Right cardiac atrium (tissue), 5 donors: ENCODE measurements at regions not wholly inside any gene's neighbourhood (a gene's known extent, or its start where the extent isn't known, plus 50 kb on each side); places are given as distances from the start of the nearest gene placed in this dataset.
A peak's percentile ranks its signal among the peaks of the same experiment; 100 is the strongest.

Experiments
- ATAC-seq, 2 donors: fragments of 200-7000 bp; cut with Tn5 transposase; one replicate each; pipeline versions ENCODE4 v1.8.0 to v1.9.1; 2020; ENCODE audit warnings: moderate library complexity in 2 of 2, mild to moderate bottlenecking in 1 of 2
- DNase-seq, 3 donors: peaks; one replicate each; pipeline ENCODE4 v3.0.0-alpha.2; 2020
- H3K27ac ChIP-seq: one replicate; pipeline ENCODE4 v1.5.1; 2013; ENCODE audit warnings: mild to moderate bottlenecking, low read length, control low read depth, moderate library complexity
- H3K27me3 ChIP-seq: one replicate; pipeline ENCODE4 v1.6.1; 2013; ENCODE audit not compliant: control insufficient read depth, insufficient read depth
- H3K4me1 ChIP-seq: one replicate; pipeline ENCODE4 v1.6.1; 2013; ENCODE audit warnings: low read length; ENCODE audit not compliant: control insufficient read depth, insufficient read depth
- H3K4me3 ChIP-seq: one replicate; pipeline ENCODE4 v1.5.1; 2013; ENCODE audit warnings: low read length, control low read depth
- H3K9me3 ChIP-seq: one replicate; pipeline ENCODE4 v1.6.1; 2013; ENCODE audit warnings: low read length; ENCODE audit not compliant: control insufficient read depth
- WGBS: extraction: QIAGEN DNeasy Blood & Tissue Kit; methylation state at CpG from one replicate; pipeline ENCODE4 v1.1.7; 2013; 5-methylcytosine and 5-hydroxymethylcytosine counted together
- intact Hi-C, 4 donors: fragments of 100-400 bp; cut with DNase I; formaldehyde crosslinking; loops; one replicate each; pipeline versions ENCODE4 v1.11.0 to v1.14.0; 2022 to 2023
- donor health status: healthy with polysubstance abuse.
- donor health status: DM: no; HTN: yes; CAD: no.
- donor health status: DM: no; HTN: no; CAD: no.
- donor health status: DM: no; HTN: yes; CAD: no; lungs with severe emphysema.
- donor health status: DM: yes; HTN: yes; CAD: no.

DNA sequence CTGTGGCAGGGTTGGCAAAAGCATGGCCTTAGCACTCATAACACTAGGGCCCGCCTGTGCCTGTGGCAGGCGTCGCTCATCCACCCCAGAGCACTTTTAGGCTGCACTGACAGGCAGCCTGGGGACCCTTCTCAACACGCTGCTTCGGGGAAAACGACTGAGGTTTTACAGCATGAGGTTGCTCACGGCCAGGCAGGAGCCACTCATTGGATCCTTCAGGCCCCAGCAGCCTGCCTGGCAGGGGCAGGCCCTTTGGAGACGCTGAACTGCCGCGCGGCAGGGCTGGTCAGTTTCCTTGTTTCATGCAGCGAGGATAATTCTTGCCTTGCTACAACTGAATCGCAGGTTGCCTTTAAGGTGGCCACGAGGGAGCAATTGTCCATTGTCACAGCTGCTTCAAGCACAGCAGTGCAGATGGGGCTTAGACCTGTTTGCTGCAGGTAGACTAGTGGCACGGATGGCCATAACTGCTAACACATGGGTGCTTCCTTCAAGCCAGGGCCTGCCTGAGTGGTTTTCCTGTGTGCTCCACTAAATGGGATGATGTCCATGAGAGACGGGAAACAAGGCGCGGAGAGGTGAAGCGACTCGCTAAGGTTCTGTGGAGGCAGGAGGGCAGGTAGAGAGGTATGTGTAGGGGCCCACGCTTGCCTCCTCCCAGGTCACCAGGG lies 49.9 kb upstream of the HS6ST1 start:
- ATAC-seq (no peak), DNase-seq (no peak)
- WGBS: 94% methylated on average over 21 of the region's 21 CpGs
- intact Hi-C loops: no loop called here
- no peak overlapping the region for H3K27ac ChIP-seq
- H3K4me3 ChIP-seq: no peak overlapping the region
- no peaks in the 10 kb centered on the region for H3K27me3 ChIP-seq
- no peaks in the 10 kb centered on the region for H3K9me3 ChIP-seq
- no peaks in the 10 kb centered on the region for H3K4me1 ChIP-seq

DNA sequence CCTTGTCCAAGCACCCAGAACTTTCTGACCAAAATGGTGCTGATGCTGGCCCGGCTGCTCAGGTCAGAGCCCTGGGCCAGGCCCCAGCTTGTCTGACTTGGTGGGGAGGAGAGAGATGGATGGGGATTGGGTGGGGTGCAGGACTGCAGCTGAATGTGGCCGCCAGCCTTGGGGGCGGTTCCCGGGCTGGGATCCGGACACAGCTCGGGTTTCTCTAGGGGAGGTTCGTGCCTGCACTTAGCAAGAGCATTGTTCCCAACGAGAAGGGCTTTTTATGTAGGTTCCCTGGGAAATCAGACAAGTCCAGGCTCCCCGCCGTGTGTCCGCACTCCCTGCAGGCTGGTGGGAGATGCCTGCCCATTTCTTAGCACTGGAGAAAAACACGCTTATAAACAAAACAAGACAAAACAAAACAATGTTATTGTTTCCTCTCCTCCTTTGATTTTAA lies 50.5 kb upstream of the HS6ST1 start:
- intact Hi-C loops: no loop called here
- Histone ChIP-seq H3K9me3 (no peaks in the 10 kb centered on the region), H3K4me3 (no peak overlapping the region), H3K4me1 (no peaks in the 10 kb centered on the region), H3K27ac (no peak overlapping the region), H3K27me3 (no peaks in the 10 kb centered on the region)
- ATAC-seq (peak; percentile 50 to 70), DNase-seq (peak in 2 of 3 donors; percentile 37 to 85)
- 54% methylated on average over 12 of the region's 12 CpGs for WGBS

DNA sequence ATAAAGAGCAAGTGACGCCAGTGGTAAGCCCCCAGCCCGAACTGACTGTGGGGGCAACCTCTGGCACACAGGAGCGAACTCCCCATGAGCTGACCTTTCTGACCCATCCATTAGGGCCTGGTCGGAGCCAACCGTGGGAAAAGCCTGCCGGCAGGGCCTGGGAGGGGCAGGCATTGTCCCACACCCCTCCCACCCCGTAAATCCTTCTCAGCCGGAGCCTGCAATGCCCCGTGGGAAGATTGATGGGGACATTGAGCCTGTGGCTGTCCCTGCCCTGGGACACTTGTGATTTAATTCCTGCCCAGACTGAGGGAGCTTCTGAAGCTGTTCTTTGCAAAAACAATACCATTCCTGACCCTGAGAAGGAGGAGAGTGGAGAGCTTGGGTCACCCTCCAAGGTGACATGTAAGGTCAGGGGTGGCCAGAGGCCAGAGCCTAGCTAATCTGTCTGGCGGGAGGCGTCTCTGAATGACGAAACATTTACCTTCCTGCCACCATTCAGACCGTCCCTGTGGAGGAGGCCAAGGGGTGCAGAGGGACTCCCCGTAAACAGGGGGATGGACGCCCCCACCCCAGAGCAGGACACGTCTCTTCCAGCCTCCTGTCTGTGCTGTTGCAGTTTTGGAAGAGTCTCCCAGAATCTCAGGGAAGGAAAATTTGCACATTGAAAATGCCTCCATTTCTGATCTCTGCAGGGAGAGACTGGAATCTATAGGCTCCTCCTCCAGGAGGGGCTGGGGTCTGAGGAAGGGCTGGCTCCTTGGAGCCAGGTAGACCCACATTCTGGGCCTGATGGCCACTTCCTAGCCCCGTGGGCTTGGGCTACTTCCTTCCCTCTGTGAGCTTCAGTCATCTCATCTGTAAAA lies 51.2 kb upstream of the HS6ST1 start:
- Histone ChIP-seq H3K4me1 (no peaks in the 10 kb centered on the region), H3K27me3 (no peaks in the 10 kb centered on the region), H3K9me3 (no peaks in the 10 kb centered on the region), H3K27ac (no peak overlapping the region), H3K4me3 (no peak overlapping the region)
- 63% methylated on average over 17 of the region's 17 CpGs for WGBS
- intact Hi-C loops: no loop called here
- ATAC-seq: no peak
- DNase-seq: peak in 1 of 3 donors; percentile 49

DNA sequence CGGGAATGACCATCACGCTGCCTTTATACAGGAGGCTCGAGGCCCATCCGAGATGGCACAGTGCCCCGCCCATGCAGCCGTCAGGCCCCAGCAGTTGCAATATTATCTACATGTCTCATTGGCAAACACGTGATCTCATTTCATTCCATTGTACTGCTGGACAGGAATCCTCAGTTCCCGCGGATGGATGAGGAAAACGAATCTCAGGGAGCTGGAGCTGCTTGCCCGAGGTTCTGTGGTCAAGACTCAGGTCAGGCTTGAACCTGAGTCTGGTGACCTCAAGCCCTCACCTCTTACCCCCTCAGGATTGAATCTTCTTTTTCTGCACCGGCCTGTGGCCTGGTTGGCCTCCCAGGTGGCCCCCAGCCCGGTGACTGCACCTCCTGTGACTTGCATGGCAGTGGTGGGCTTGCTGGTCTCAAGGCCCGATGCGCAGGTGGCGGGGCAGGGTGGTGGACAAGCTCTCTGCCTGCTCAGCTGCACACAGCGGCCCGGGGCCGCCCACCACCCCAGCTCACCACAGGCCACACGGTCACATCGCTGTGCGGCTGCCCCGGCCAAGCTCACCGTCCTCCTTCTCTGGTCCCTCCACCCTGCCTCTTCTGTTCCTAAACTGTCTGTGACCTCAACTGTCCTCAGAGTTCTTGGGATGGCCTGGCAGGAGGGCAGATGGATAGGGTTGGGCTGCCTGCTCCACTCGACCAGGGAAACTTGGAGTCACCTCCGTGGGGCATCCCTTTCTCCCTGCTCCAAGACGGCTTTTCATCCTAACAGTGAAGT lies 52.0 kb upstream of the HS6ST1 start:
- no peak for ATAC-seq
- Histone ChIP-seq H3K9me3 (no peaks in the 10 kb centered on the region), H3K4me1 (no peaks in the 10 kb centered on the region), H3K27ac (no peak overlapping the region), H3K4me3 (no peak overlapping the region), H3K27me3 (no peaks in the 10 kb centered on the region)
- 86% methylated on average over 27 of the region's 27 CpGs for WGBS
- no peak for DNase-seq
- intact Hi-C loops: no loop called here

DNA sequence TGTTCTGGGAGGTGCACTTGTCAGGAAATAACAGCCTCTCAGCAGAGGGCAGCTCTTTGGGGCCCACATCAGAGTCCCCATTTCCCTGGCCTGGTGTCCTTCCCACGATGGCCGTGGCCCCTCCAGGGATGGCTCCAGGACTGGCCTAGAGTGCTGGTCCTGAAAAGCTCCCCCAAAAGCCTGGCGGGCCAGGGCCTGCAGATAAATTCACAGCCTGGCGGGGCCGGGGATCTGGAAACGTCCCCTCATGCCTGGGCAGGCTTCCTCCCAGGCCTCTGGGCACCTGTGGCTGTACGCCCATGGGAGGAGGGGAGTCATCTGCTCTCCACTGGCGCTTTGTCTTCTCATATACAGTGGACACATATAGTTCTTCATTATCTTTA lies 52.6 kb upstream of the HS6ST1 start:
- 95% methylated on average over 8 of the region's 8 CpGs for WGBS
- intact Hi-C loops: no loop called here
- ATAC-seq (no peak), DNase-seq (no peak)
- Histone ChIP-seq H3K9me3 (no peaks in the 10 kb centered on the region), H3K4me1 (no peaks in the 10 kb centered on the region), H3K27ac (no peak overlapping the region), H3K27me3 (no peaks in the 10 kb centered on the region), H3K4me3 (no peak overlapping the region)

DNA sequence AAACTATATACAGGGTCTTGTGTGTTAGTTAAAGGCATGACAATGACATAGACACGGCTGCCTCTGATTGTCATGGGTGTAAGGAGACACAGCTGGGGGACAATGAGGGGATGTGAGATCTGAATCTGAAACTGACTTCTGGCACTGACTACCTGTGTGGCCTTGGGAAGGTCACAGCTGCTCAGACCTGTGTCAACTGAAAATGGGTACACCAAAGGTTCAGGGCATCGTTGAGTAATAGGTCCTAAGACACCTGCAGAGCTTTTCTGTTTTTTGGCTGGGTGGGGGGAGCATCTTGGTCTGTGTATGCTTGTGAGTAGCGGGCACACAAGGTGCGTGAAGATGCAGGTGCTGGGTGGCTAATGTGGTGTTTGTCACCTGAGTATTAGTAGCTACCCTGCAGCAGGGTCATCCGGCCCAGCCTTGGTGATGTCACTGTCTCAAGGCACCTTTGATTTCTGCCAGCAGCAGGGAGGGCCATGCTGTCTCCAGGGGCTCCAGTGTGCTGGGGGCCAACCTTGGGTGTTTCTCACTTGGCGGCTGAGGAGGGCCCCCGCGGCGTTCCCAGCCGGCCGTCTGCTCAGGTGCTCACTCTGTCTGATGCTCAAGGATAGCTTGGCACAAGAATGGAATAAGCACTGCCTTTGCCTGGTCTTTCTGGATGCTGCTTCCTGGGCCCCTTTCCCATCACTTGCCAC lies 53.1 kb upstream of the HS6ST1 start:
- 93% methylated on average over 11 of the region's 11 CpGs for WGBS
- intact Hi-C loops: no loop called here
- no peak for DNase-seq

DNA sequence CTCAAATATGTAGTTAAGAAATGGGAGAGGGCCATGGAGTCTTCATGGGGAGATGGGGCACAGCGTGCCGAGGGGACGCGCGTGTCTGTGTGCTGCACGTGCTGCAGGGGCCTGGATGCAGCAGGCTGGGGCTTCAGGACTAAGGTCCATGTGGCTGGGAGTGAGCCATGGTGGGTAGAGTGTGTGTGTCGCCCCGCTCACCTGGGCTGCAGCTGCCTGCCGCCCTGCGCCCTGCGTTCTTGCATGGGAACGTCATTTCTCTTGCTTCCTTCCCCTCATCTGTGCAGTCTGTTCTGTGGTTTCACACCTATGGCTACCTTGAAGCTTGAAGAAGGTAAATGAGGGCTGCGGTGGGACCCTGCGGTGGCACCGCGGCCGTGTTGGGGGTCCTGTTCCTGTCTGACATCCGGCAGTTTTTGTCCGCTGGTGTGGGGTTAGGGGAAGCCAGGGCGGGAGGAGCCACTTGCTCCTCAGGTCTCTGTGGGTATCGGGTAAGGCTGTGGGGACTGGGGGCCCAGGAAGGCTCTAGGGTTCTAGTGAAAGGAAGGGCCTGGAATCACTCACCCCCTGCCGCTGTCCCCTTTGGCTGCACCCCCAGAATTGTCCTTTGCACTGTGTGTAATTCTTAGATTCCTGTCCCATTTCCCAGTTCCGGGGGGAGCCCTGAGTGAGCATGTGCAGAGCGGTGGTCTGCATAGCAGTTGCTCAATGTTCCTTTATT lies 54.1 kb upstream of the HS6ST1 start:
- Histone ChIP-seq H3K27me3 (no peaks in the 10 kb centered on the region), H3K4me3 (no peak overlapping the region), H3K4me1 (no peaks in the 10 kb centered on the region), H3K27ac (no peak overlapping the region), H3K9me3 (no peaks in the 10 kb centered on the region)
- no peak for ATAC-seq
- intact Hi-C loops: no loop called here
- peak in 1 of 3 donors; percentile 49 for DNase-seq
- WGBS: 91% methylated on average over 24 of the region's 24 CpGs

More for the DNA sequence above, 53.1 kb upstream of the HS6ST1 start:
- Histone ChIP-seq H3K27ac (no peak overlapping the region), H3K4me1 (no peaks in the 10 kb centered on the region), H3K4me3 (no peak overlapping the region), H3K9me3 (no peaks in the 10 kb centered on the region), H3K27me3 (no peaks in the 10 kb centered on the region)
- ATAC-seq: no peak

DNA sequence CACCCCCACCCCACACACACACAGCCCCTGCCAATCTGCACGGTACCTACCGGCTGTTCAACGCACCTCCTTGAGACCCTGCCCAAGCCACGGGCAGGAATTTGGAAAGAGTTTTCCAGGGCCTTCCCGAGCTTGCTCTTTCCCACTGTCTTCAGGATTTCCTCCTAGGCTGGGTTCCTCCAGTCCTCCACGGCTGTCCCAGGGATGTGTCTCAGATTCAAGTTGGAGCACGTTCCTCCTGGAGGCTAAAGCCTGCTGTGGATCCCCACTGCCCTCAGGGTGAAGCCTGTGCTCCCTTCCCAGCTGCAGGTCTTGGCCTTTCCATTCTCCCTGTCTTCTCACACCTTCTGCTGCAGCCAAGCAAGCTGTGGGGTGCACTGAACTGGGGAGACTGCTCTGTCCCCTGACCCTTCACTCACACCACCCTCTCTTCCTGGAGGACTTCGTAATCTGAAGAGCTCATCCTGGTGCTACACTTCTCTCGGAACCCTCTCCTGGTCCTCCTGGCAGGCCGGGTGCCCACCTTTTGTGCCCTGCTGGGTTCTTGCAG lies 54.9 kb upstream of the HS6ST1 start:
- Histone ChIP-seq H3K27me3 (no peaks in the 10 kb centered on the region), H3K4me1 (peaks cover 5% of the 10 kb centered on the region), H3K9me3 (no peaks in the 10 kb centered on the region), H3K4me3 (no peak overlapping the region), H3K27ac (no peak overlapping the region)
- ATAC-seq: no peak
- intact Hi-C loops: no loop called here
- 90% methylated on average over 10 of the region's 10 CpGs for WGBS
- no peak for DNase-seq

DNA sequence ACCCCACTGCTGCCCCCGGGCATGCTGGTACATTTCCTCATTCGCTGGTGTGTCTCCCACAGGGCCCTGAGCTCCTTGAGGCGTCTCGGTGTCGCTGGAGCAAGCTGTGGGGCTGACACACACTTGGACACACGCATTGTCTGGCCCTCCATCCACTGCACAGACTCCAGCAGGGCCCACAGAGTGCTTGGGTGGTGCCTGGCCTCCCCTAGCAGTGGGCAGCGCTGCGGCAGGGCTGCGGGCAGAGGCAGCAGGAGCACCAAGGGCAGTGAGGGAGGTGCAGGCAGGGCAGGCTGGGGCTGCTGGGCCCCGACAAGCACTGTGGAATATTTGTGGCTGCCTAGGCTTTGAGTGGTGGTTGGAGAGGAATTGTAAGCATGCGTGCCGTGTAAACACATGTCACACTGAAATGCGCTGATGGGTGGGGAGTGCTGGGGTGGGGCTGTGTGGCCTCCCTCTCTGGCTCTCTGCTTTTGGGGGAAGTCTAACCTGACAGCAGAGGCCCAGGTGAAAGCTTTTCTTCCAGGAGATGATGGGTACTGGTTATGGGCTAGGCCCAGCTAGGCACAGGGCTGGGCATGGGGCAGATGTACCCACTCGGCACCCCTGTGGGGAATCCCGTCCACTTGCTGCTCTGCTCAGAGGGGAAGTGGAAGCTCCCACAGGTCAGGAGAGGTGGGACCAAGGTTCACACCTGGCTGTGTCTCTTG lies 55.5 kb upstream of the HS6ST1 start:
- DNase-seq (peak in 1 of 3 donors; percentile 27), ATAC-seq (no peak)
- H3K27me3 ChIP-seq: no peaks in the 10 kb centered on the region
- intact Hi-C loops: no loop called here
- H3K4me1 ChIP-seq: peaks cover 9% of the 10 kb centered on the region
- H3K4me3 ChIP-seq: no peak overlapping the region
- WGBS: 96% methylated on average over 15 of the region's 15 CpGs
- H3K27ac ChIP-seq: no peak overlapping the region
- no peaks in the 10 kb centered on the region for H3K9me3 ChIP-seq
